ENCODE measurements at regions not wholly inside any gene's neighbourhood (a gene's known extent, or its start where the extent isn't known, plus 50 kb on each side); places are given as distances from the start of the nearest gene placed in this dataset.
"Not testable (repeated sequence)": the region's sequence is repeated elsewhere in the genome, so short reads cannot be mapped to it uniquely, and the experiment has no call there.

DNA sequence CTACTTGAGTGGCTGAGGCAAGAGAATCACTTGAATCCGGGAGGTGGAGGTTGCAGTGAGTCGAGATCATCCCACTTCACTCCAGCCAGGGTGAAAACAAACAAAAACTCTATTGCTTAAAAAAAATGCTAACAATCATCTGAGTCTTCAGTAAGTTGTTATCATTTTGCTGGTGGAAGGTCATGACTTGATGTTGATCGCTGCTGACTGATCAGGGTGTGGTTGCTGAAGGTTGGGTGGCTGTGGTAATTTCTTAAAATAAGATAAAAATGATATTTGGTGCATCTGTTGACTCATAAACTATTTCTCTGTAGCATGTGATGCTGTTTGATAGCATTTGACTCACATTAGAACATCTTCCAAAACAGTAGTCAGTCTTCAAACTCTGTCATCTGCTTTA, 349.4 kb upstream of the PAPPA start:
- DNase-seq (ENCODE audit: low read depth), result no peak
- H3K4me3 ChIP-seq (ENCODE audit: low read depth, low read length), result no peak overlapping the region
- in situ Hi-C loops (cut with HindIII; ENCODE audit: low sequenced_read_pairs), result no loop called here
- TF ChIP-seq CTCF (IDR thresholded peaks at IDR 0.05; ENCODE audit: low read depth, low read length, missing control alignments), result no peak

- in situ Hi-C loops (cut with HindIII; ENCODE audit: low sequenced_read_pairs), result no loop called here
- no peak overlapping the region for H3K4me3 ChIP-seq (ENCODE audit: low read depth, low read length)
- TF ChIP-seq CTCF (IDR thresholded peaks at IDR 0.05; ENCODE audit: low read depth, low read length, missing control alignments), result no peak
- peak; percentile 11 for DNase-seq (ENCODE audit: low read depth)
Measured at GRCh38 chr9:115808108-115808507, 345.5 kb upstream of the PAPPA start.

DNA sequence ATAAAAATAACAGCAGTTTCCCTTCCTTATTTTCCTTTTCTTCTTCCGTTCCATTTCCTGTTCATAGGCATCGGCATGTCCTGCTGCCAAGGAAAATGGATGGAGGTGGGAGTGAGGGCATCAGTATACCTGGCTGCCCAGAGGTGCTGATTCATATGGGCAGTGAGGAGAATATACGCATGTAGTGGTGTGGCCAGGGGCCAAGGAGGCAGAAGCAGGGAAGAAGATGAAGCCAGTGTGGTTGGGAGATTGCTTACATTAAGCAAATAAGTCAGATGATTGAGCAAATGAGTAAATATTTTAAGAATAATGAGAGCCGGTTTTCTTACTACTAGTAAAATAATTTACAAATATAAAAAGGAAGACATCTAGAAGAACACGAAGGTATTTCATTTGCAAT, 344.9 kb upstream of the PAPPA start:
- no peak overlapping the region for H3K4me3 ChIP-seq (ENCODE audit: low read depth, low read length)
- peak; percentile 26 for DNase-seq (ENCODE audit: low read depth)
- TF ChIP-seq CTCF (IDR thresholded peaks at IDR 0.05; ENCODE audit: low read depth, low read length, missing control alignments), result no peak
- in situ Hi-C loops (cut with HindIII; ENCODE audit: low sequenced_read_pairs), result no loop called here

DNA sequence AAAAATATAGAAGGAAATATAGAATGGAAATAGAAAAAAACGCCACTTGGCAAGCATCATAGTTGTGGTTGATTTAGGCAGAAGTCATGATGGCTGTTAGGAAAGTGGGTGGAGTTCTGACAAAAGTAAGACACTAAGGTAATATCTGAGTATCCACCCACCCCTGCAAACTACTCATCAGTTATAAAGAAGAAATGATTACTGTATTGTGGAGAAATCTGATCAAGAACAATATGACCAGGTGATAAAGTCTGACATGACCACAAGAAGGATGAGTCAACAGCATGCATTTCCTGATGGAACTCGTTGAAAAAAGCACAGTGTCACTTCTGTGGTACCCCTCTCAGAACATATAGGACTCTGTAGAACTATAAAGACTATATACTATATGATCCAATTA, 343.4 kb upstream of the PAPPA start:
- no peak for DNase-seq (ENCODE audit: low read depth)
- no peak for TF ChIP-seq CTCF (IDR thresholded peaks at IDR 0.05; ENCODE audit: low read depth, low read length, missing control alignments)
- no peak overlapping the region for H3K4me3 ChIP-seq (ENCODE audit: low read depth, low read length)
- in situ Hi-C loops (cut with HindIII; ENCODE audit: low sequenced_read_pairs), result no loop called here

DNA sequence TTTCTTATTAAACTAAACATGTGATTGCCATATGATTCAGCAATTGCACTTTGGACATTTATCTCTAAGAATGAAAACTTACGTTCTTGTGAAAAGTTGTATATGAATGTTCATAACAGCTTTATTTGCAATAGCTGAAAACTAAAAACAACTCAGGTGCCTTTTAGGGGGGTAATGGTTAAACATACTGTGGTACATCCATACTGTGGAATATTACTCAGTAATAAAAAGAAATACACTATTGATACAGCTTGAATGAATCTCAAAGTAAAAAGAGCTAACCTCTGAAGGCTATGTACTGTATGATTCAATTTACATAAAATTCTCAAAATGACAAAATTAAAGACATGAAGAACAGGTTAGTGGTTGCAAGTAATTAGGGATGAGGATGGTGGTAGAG, 339.5 kb upstream of the PAPPA start:
- in situ Hi-C loops (cut with HindIII; ENCODE audit: low sequenced_read_pairs), result no loop called here
- no peak for TF ChIP-seq CTCF (IDR thresholded peaks at IDR 0.05; ENCODE audit: low read depth, low read length, missing control alignments)
- no peak for DNase-seq (ENCODE audit: low read depth)
- no peak overlapping the region for H3K4me3 ChIP-seq (ENCODE audit: low read depth, low read length)

DNA sequence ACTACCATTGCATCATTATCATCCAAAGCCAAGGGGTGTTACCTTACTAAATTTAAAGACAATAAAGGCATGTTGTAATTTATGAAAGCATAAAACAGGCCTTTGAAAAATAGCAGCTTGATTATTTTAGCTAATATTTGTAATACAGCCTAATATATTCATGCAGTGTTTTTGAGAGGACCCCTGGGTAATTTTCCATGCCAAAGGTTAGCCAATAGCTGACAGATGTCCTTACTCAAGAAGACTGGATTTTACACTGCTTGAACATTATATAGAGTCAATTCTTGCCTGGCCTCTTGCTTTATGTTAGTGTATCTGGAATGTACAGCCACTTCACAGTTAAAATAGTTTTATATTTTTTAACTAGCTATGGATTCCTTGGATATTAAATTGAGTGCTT, 337.8 kb upstream of the PAPPA start:
- in situ Hi-C loops (cut with HindIII; ENCODE audit: low sequenced_read_pairs), result no loop called here
- DNase-seq (ENCODE audit: low read depth), result no peak
- H3K4me3 ChIP-seq (ENCODE audit: low read depth, low read length), result no peak overlapping the region
- TF ChIP-seq CTCF (IDR thresholded peaks at IDR 0.05; ENCODE audit: low read depth, low read length, missing control alignments), result no peak

GRCh38 chr9:115818651-115819050, 334.9 kb upstream of the PAPPA start:
- H3K4me3 ChIP-seq (ENCODE audit: low read depth, low read length); in situ Hi-C loops (cut with HindIII; ENCODE audit: low sequenced_read_pairs); DNase-seq (ENCODE audit: low read depth): not testable (repeated sequence)

Measured in astrocyte of the cerebellum (primary cell).